Activated naive CD8-positive, alpha-beta T cell treated with anti-CD3 and anti-CD28 coated beads for 36 hours (primary cell): ENCODE measurements at regions not wholly inside any gene's neighbourhood (a gene's known extent, or its start where the extent isn't known, plus 50 kb on each side); places are given as distances from the start of the nearest gene placed in this dataset.

Experiments
- DNase-seq: peaks from one replicate; pipeline ENCODE4 v3.0.0; 2021
- H3K27ac Mint-ChIP-seq: one replicate; pipeline ENCODE4 v1.8.0; 2022; ENCODE audit warnings: mild to moderate bottlenecking, moderate library complexity, mixed read lengths
- H3K27me3 Mint-ChIP-seq: one replicate; pipeline ENCODE4 v1.8.0; 2022; ENCODE audit warnings: mild to moderate bottlenecking, mixed read lengths
- H3K36me3 Mint-ChIP-seq: one replicate; pipeline ENCODE4 v1.8.0; 2021; ENCODE audit warnings: mild to moderate bottlenecking, mixed read lengths
- H3K4me1 Mint-ChIP-seq: one replicate; pipeline ENCODE4 v1.8.0; 2021; ENCODE audit warnings: mixed read lengths
- H3K4me3 Mint-ChIP-seq: one replicate; pipeline ENCODE4 v1.8.0; 2022; ENCODE audit warnings: mild to moderate bottlenecking, moderate library complexity, mixed read lengths
- H3K9me3 Mint-ChIP-seq: one replicate; pipeline ENCODE4 v1.8.0; 2022; ENCODE audit warnings: mixed read lengths

DNA sequence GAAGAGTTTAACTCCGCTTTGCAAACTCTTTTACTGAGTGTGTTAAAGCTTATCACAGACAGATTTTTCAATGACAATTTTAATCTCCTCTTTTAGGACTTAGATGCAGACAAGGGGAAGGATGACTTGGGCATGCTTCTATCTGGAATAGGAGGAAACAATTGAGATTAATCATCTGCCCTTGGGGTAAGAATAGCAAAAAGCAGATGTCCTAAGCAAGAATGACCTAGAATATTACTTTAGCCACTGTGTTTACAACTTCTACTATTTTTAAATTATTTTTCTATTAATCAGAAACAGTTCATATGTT, 569.0 kb upstream of the ADGRL2 start:
- no peak for DNase-seq
- no peaks in the 10 kb centered on the region for H3K36me3 Mint-ChIP-seq
- H3K27ac Mint-ChIP-seq, result no peak overlapping the region
- H3K27me3 Mint-ChIP-seq, result no peaks in the 10 kb centered on the region
- no peaks in the 10 kb centered on the region for H3K9me3 Mint-ChIP-seq
- H3K4me1 Mint-ChIP-seq, result no peaks in the 10 kb centered on the region
- no peak overlapping the region for H3K4me3 Mint-ChIP-seq

DNA sequence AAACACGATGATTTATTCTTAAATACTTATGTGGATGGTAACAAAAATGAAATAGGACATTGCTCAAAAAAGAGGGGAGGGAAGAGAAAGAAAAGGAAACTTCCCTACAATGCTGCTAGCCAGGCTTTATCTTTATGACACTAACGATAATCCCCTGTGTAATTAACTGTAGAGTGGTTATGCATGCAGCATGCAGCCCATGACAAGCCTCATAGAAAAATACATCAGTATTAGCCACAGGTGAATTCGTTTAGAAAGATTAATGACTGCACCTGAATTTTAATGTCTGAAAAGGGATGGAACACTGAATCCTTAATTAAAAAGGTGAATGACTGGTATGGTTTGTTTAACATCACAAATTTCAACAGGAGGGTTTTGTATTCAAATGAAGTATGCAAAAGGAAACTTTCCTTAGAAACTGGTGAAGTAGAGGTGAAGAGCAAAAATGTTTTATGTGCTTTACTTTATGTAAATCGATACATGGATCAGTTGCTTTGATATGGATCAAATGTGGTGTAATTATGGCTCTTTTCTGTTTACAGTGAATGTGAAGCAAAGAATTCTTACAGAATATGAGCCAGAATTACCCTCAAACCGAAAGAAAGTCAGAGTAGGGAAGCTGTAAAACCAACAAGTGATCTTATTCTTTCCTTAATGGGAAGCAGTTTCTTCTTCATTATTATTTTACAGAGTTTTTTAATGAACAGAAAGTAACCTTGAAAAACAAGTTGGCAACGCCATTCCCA, 569.6 kb upstream of the ADGRL2 start:
- Mint-ChIP-seq H3K4me1 (no peaks in the 10 kb centered on the region), H3K36me3 (no peaks in the 10 kb centered on the region), H3K27me3 (no peaks in the 10 kb centered on the region), H3K9me3 (no peaks in the 10 kb centered on the region), H3K4me3 (no peak overlapping the region), H3K27ac (no peak overlapping the region)
- DNase-seq, result no peak

DNA sequence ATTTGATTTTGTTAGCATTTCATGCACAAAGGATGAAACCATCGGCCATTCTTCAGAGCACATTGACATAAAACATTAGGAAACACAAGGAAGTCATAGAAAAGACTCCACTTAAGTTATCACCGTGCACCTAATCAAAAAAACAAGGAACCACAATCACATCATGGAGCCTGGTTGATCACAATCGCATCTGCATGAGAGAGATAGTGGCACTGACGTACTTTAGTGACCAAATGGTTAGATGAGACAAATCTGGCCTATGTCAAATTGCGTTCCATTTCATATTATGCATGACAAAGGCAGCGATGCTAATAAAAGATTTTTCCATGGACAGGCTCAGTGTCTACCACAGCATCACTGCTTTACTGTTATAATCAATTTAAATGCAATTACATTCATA, 571.8 kb upstream of the ADGRL2 start:
- H3K27me3 Mint-ChIP-seq, result no peaks in the 10 kb centered on the region
- no peak overlapping the region for H3K4me3 Mint-ChIP-seq
- no peak overlapping the region for H3K27ac Mint-ChIP-seq
- no peaks in the 10 kb centered on the region for H3K36me3 Mint-ChIP-seq
- H3K4me1 Mint-ChIP-seq, result no peaks in the 10 kb centered on the region
- no peaks in the 10 kb centered on the region for H3K9me3 Mint-ChIP-seq
- DNase-seq, result no peak

DNA sequence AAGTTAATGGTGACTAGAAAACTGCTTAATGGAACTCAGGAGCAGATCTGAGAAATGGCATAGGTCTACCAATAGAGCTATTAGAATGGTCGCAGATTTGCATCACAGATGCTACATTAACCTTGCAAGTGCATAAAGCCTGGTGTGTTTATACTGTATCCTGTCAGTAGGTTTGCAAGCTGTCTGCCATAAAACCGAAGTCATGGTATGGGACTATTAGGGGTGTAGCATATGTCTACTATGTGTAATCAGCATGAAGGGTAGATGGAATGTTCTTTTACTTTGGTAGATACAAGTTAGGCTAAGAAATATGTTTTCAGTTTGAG, 574.2 kb upstream of the ADGRL2 start:
- no peak overlapping the region for H3K27ac Mint-ChIP-seq
- H3K27me3 Mint-ChIP-seq, result no peaks in the 10 kb centered on the region
- no peaks in the 10 kb centered on the region for H3K36me3 Mint-ChIP-seq
- no peaks in the 10 kb centered on the region for H3K9me3 Mint-ChIP-seq
- H3K4me1 Mint-ChIP-seq, result no peaks in the 10 kb centered on the region
- H3K4me3 Mint-ChIP-seq, result no peak overlapping the region
- DNase-seq, result no peak

DNA sequence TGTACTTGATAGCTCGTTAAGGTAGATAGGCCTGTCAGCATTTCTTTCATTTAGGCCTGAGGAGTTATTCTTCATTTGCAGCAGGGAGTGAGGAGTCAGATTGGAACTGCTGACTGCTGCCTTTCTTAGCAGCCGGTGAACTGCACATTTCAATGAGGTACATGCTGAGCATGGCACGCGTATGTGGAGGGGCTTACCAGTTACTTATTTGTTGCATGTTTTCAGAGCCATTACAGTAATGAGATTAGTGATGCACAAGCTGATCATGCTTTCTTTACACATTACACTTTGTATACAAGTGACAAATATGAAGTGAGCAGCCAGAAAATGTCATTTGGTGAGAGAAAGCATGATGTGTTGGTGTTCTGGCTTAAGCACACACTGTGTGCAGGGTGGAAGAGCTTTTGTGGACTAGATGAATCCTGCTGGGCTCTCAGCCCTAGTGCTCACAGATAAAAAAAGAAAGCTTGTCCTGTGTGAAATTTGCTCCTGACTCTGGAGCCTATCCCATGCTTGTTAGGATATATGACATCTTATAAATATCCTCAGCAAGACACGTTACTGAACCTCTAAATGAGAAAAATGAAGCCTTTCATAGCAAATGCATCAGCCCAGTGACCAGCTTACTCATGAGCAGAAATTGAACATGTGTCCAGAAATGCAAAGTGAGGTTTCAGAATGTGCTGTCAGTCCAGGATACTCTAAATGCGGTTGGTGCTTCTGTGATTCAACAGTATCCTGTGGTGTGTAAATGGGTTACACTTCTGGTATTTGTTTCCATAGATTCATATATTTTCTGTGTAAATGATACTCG, 574.7 kb upstream of the ADGRL2 start:
- Mint-ChIP-seq H3K27ac (no peak overlapping the region), H3K4me3 (no peak overlapping the region), H3K36me3 (no peaks in the 10 kb centered on the region)

DNA sequence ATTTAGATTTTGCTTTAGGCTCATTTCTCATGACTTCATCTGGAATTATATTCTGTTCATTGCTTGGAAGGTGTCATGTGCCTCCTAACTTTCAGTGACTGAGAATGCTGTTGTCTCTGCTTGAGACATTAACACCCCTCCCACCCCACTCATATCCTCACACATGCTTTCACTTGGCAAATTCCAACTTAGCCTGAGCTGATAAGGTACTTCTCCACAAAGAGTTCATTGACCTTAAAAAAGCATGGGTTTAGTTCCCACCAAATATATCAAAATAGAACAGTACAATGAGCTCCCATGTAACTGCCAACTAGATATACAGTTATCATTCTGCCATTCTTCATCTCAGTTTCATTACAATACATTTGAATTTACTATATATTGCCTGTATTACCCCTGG, 576.5 kb upstream of the ADGRL2 start:
- Mint-ChIP-seq H3K27ac (no peak overlapping the region), H3K27me3 (no peaks in the 10 kb centered on the region), H3K4me3 (no peak overlapping the region), H3K36me3 (no peaks in the 10 kb centered on the region), H3K4me1 (no peaks in the 10 kb centered on the region), H3K9me3 (no peaks in the 10 kb centered on the region)
- no peak for DNase-seq

More for the DNA sequence above, 574.7 kb upstream of the ADGRL2 start:
- DNase-seq, result no peak
- Mint-ChIP-seq H3K4me1 (no peaks in the 10 kb centered on the region), H3K9me3 (no peaks in the 10 kb centered on the region), H3K27me3 (no peaks in the 10 kb centered on the region)

DNA sequence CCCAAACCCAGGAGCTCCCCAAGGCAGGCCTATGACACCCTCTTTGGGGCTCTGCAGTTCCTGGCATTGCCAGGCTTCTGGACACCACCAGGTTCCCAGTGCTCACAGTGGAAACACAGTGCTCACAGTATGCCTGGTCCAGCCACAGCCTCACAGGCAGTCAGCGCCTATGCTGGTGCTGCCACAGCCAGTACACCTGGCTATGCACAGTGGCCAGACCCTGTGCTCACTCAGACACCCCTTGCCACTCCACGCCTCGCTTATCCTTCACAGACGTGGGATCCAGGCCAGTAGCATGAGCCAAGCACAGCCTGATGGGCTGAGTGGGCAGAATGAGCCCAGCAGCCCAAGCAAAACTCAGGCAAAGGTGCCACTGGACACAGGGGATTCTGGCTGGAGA, 579.2 kb upstream of the ADGRL2 start:
- Mint-ChIP-seq H3K27me3 (no peaks in the 10 kb centered on the region), H3K9me3 (no peaks in the 10 kb centered on the region), H3K4me3 (no peak overlapping the region), H3K36me3 (no peaks in the 10 kb centered on the region), H3K4me1 (no peaks in the 10 kb centered on the region), H3K27ac (no peak overlapping the region)
- DNase-seq, result no peak

DNA sequence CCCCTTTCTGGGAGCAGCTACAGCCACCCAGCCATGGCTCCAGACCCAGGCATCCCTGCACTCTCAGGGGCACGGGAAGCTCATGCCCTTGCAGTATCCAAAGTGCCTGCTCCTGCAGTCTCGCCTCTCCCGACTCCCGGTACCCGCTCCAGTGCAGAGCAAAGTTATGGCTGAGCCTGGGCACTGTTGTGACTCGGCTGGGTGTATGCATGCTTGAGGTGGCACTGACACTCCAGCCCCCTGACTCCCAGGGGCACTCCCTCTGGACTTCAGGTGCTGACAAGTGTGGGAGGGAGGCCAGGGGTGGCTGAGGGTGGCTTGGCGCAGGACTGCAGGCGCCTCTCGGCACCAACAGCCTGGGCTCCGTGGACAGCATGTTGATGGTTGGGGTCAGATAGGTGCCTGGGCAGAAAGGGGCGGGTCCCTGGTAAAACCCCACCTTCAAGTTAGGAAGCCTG, 580.1 kb upstream of the ADGRL2 start:
- DNase-seq, result no peak
- no peaks in the 10 kb centered on the region for H3K9me3 Mint-ChIP-seq
- H3K4me1 Mint-ChIP-seq, result no peaks in the 10 kb centered on the region
- no peak overlapping the region for H3K27ac Mint-ChIP-seq
- no peak overlapping the region for H3K4me3 Mint-ChIP-seq
- no peaks in the 10 kb centered on the region for H3K36me3 Mint-ChIP-seq
- no peaks in the 10 kb centered on the region for H3K27me3 Mint-ChIP-seq

DNA sequence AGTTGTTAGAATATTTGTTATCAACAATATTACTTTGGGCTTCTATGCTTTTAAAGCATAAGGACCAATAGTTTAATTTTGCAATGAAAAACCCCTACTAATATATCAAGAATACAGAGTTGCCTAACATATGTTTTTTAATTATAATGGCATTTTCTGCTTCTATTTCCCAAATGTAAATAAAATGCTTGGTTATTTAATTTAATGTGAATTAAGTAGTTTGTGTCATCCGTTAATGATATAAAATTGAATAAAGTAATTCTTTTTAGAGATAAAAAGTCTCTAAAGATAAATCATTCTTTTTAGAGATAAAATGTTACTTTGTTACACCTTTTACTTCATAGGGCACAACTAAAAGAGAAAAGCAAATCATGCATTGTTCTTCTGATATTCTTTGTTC, 583.7 kb upstream of the ADGRL2 start:
- no peak overlapping the region for H3K4me3 Mint-ChIP-seq
- H3K36me3 Mint-ChIP-seq, result no peaks in the 10 kb centered on the region
- DNase-seq, result no peak
- H3K27me3 Mint-ChIP-seq, result no peaks in the 10 kb centered on the region
- no peaks in the 10 kb centered on the region for H3K9me3 Mint-ChIP-seq
- no peak overlapping the region for H3K27ac Mint-ChIP-seq
- H3K4me1 Mint-ChIP-seq, result no peaks in the 10 kb centered on the region

DNA sequence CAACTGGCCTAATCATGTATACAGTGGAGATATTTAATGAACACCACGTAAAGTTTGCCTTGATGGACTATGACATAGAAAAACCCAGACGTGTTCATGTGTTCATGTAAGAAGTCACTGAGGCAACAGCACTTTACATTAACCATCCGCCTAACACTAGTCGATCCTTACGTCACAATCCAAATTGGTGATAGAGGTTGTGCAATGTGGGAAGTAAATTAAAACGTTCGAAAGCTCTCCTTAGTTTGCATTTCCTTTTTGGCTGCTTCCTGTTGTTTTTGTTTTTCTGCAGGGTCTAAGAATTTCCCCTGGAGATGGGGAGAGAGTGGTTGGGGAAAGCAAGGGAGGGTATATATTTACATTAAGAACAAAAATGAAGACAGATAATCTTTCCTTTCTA, 587.5 kb upstream of the ADGRL2 start:
- H3K36me3 Mint-ChIP-seq, result no peaks in the 10 kb centered on the region
- H3K9me3 Mint-ChIP-seq, result peaks cover 2% of the 10 kb centered on the region
- H3K27me3 Mint-ChIP-seq, result no peaks in the 10 kb centered on the region
- no peak for DNase-seq
- no peak overlapping the region for H3K27ac Mint-ChIP-seq
- no peak overlapping the region for H3K4me3 Mint-ChIP-seq
- H3K4me1 Mint-ChIP-seq, result no peaks in the 10 kb centered on the region

DNA sequence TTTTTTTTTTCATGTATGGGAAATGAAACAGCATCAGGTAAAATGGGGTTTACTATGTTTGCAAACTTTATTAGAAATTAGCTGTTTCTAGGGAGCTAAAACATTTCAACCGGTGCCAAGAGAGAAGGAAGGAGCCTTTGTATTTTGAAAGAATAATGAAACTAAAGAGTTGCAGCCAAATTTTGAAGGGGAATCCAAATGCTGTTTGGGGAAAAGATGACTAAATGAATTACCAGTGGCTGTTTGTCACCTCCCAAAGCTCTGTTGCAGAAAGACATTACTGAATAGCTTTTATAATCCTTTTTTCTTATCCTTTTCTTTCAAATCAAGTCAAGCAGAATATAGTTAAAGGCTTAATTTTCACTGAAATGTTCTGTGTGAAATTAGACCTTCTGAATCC, 591.3 kb upstream of the ADGRL2 start:
- Mint-ChIP-seq H3K27ac (no peak overlapping the region), H3K9me3 (peaks cover 2% of the 10 kb centered on the region), H3K36me3 (no peaks in the 10 kb centered on the region), H3K4me3 (no peak overlapping the region), H3K4me1 (no peaks in the 10 kb centered on the region), H3K27me3 (no peaks in the 10 kb centered on the region)
- no peak for DNase-seq

DNA sequence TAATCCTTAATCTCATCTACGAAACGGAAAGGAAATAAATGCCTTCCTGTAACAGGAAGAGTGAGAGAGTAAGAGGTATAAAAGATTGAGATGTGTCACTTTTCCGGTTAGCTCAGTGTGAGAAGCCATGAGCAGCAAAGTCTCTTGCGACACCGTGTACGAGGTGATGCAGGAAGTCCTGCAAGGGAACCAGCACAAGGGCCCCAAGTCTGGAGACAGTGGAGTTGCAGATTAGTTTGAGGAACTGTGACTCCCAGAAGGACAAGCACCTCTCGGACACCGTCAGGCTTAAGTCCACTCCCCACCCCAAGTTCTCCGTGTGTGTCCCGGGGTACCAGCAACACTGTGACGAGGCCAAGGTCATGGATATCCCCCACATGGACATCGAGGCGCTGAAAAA, 592.3 kb upstream of the ADGRL2 start:
- no peaks in the 10 kb centered on the region for H3K36me3 Mint-ChIP-seq
- peaks cover 2% of the 10 kb centered on the region for H3K9me3 Mint-ChIP-seq
- no peak overlapping the region for H3K27ac Mint-ChIP-seq
- H3K4me3 Mint-ChIP-seq, result no peak overlapping the region
- no peaks in the 10 kb centered on the region for H3K4me1 Mint-ChIP-seq
- DNase-seq, result no peak
- H3K27me3 Mint-ChIP-seq, result no peaks in the 10 kb centered on the region

DNA sequence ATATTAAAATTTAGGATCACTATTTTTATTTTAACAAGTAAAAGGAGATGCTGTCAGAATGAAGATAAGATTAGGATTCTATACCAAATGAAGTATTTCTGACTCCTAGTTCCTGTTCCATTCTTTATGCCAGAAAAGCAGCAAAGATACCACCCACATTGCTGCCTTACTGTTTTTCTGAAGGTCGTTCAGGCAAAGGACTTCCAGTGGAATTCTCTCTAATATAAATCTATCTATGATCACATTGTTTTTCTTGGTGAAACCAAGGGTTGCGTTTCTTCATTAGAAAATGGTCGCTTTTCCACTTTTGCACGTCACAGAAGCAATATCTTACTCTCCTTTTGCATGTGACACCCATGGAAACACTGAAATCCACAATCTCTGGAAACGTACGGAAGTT, 594.8 kb upstream of the ADGRL2 start:
- H3K4me1 Mint-ChIP-seq, result no peaks in the 10 kb centered on the region
- no peak overlapping the region for H3K27ac Mint-ChIP-seq
- H3K9me3 Mint-ChIP-seq, result no peaks in the 10 kb centered on the region

DNA sequence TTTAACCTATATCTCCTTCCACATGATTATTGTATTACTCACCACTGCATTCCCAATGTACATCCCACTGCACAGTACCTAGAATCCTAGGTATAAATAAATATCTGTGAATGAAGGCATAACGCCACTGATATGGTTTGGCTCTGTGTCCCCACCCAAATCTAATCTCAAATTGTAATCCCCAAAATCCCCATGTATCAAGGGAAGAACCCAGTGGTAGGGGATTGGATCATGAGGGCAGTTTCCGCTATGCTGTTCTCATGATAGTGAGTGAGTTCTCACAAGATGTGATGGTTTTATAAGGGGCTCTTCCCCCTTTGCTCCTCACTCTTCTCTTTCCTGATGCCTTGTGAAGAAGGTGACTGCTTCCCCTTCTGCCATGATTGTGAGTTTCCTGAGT, 599.0 kb upstream of the ADGRL2 start:
- Mint-ChIP-seq H3K27me3 (no peaks in the 10 kb centered on the region), H3K36me3 (no peaks in the 10 kb centered on the region), H3K4me1 (no peaks in the 10 kb centered on the region), H3K9me3 (peaks cover 6% of the 10 kb centered on the region), H3K4me3 (no peak overlapping the region), H3K27ac (no peak overlapping the region)
- DNase-seq, result no peak

More for the DNA sequence above, 594.8 kb upstream of the ADGRL2 start:
- H3K27me3 Mint-ChIP-seq, result no peaks in the 10 kb centered on the region
- DNase-seq, result no peak
- H3K36me3 Mint-ChIP-seq, result no peaks in the 10 kb centered on the region
- H3K4me3 Mint-ChIP-seq, result no peak overlapping the region

DNA sequence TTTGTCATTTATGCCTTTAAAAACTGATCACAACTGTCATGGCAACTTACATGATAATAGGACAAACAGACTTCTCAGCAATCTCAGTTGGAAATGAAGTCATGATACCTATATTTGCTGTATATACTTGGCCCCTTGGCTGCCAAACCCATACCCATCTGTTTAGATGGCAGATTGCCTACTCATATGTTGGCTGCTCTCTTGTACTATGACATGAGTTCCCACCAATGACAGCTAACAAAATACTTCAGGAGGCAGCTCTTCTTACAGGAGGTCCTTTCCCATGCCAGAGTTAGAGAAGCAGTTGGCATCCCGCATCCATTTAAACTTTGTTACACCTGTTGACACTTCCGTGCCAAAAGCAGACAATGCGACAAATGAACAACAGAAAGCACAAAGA, 603.1 kb upstream of the ADGRL2 start:
- Mint-ChIP-seq H3K36me3 (no peaks in the 10 kb centered on the region), H3K27me3 (no peaks in the 10 kb centered on the region), H3K27ac (no peak overlapping the region), H3K9me3 (peaks cover 8% of the 10 kb centered on the region), H3K4me1 (no peaks in the 10 kb centered on the region), H3K4me3 (no peak overlapping the region)
- no peak for DNase-seq
